Neural crest cell (in vitro differentiated cells): ENCODE measurements at regions not wholly inside any gene's neighbourhood (a gene's known extent, or its start where the extent isn't known, plus 50 kb on each side); places are given as distances from the start of the nearest gene placed in this dataset.

Source experiments
- DNase-seq: peaks from one replicate; pipeline ENCODE4 v3.0.0; 2021; ENCODE audit warnings: low read depth, mixed read lengths, low spot score
- H3K27ac Mint-ChIP-seq: one replicate; pipeline ENCODE4 v1.8.0; 2021; ENCODE audit warnings: mild to moderate bottlenecking, mixed read lengths; ENCODE audit not compliant: unreplicated experiment
- H3K27me3 Mint-ChIP-seq: 2 replicates; pipeline ENCODE4 v1.8.0; 2021; ENCODE audit warnings: low read depth, mild to moderate bottlenecking, mixed read lengths
- H3K36me3 Mint-ChIP-seq: 2 replicates; pipeline ENCODE4 v1.8.0; 2021; ENCODE audit warnings: low read depth, mild to moderate bottlenecking, mixed read lengths
- H3K4me1 Mint-ChIP-seq: 2 replicates; pipeline ENCODE4 v1.8.0; 2021; ENCODE audit warnings: mixed read lengths
- H3K4me3 Mint-ChIP-seq: one replicate; pipeline ENCODE4 v1.8.0; 2021; ENCODE audit warnings: mild to moderate bottlenecking, mixed read lengths
- H3K9me3 Mint-ChIP-seq: 2 replicates; pipeline ENCODE4 v1.8.0; 2021; ENCODE audit warnings: mixed read lengths
- TF ChIP-seq, protein P1 (sequence below): fragments of 200-600 bp; sonication (generic); conservative IDR thresholded peaks from 2 replicates; pipeline ENCODE4 v1.5.0; 2021; ENCODE audit warnings: antibody characterized with exemption, mild to moderate bottlenecking

DNA sequence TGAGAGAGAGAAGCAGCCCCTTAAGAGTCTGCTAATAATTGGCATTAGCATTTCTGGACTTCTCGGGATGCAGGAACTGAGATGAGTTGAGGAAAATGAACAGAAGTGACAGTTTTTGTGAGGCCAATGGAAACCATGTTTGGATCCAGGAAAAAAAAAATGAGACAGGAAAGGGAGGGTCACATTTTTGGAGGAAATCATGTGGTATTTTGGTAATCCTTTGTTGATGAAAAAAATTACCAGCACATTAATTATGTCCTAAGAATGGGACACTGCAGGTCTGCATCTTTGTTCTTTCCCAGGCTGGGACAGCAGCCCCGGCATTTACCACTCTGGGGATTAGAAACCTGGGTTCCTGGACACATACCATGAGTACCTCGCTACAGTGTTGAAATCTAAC lies 109.9 kb upstream of the ZFHX3 start:
- Mint-ChIP-seq H3K36me3 (peaks cover 5% of the 10 kb centered on the region), H3K4me3 (no peak overlapping the region), H3K27ac (no peak overlapping the region), H3K9me3 (peaks cover 6% of the 10 kb centered on the region), H3K27me3 (no peaks in the 10 kb centered on the region), H3K4me1 (peaks cover 19% of the 10 kb centered on the region)
- no peak for DNase-seq
- TF ChIP-seq, protein P1, sequence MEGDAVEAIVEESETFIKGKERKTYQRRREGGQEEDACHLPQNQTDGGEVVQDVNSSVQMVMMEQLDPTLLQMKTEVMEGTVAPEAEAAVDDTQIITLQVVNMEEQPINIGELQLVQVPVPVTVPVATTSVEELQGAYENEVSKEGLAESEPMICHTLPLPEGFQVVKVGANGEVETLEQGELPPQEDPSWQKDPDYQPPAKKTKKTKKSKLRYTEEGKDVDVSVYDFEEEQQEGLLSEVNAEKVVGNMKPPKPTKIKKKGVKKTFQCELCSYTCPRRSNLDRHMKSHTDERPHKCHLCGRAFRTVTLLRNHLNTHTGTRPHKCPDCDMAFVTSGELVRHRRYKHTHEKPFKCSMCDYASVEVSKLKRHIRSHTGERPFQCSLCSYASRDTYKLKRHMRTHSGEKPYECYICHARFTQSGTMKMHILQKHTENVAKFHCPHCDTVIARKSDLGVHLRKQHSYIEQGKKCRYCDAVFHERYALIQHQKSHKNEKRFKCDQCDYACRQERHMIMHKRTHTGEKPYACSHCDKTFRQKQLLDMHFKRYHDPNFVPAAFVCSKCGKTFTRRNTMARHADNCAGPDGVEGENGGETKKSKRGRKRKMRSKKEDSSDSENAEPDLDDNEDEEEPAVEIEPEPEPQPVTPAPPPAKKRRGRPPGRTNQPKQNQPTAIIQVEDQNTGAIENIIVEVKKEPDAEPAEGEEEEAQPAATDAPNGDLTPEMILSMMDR, result no peak

DNA sequence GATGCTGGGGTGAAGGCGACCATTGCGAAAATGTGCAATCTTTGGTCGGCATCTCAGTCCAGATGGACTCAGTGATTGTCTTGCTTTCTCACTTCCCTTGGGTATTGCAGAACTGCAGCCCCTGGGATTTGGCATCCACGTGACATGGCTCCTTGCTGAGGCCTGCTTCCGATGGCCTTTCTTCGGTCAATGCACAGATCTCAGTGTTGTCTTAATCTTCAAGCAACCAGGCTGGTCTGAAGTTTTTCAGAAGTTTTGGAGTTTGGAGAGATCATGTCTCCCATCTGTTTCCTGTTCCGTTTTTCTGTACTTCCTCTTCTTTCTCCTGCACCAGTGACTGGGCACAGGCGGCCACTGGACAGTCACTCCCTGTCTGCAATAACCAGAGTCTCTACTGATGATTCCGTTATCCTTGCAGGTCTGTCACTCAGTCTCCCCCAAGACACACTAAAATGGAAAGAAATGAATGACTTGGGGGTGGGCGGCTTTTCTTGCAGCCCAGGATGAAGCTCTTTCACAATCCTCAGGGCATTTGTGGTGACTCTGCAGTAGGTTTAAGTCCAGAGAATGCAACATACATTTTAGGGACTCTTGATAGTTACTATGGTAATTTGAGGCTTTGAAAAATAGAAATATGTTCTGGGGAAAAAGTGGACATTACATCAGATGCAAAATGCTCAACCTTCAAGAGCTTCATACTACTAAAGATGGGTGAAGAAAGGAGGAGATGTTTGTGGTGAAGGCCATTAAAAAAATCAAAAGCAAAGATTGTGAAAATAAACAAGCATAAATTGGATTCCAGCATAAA lies 106.3 kb upstream of the ZFHX3 start:
- Mint-ChIP-seq H3K9me3 (peaks cover 6% of the 10 kb centered on the region), H3K4me1 (peaks cover 50% of the 10 kb centered on the region), H3K4me3 (no peak overlapping the region), H3K27me3 (no peaks in the 10 kb centered on the region), H3K27ac (no peak overlapping the region), H3K36me3 (peaks cover 5% of the 10 kb centered on the region)
- TF ChIP-seq, protein P1, result no peak
- no peak for DNase-seq

DNA sequence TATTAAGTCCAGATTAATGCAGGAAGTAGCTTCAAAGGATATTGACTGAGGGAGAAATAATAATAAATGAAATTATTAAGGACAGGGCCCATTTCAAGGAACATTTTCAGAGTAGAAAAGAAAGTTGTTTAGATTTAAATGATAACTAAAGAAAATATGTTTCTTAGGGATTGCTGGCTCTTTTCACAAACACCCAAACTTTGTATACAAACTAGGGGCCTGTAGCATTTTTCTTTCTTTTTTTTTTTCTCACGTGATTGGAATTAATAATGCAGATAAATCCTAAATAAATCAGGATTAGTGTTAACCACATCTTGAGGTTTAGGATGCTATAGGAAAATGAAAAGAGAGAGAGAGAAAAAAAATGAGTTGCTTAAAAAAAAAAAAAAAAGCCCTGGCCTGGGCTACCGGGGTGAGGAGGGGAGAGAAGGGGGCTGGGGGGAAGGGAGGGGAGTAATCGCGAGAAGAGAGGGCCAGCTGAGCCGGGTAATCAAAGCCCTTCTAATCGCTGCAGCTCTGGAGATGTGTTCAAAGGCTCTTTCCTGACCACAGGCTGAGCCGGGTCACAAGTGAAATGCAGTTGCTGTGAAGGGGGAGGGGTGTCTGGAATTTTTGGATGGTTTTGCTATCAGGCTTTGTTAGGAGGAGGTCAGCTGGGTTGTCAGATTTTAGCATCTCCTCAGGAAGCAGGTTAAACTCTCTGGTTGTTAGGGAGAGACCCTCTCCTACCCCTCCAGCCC lies 104.6 kb upstream of the ZFHX3 start:
- peak; percentile 40 for DNase-seq
- H3K36me3 Mint-ChIP-seq, result no peaks in the 10 kb centered on the region
- TF ChIP-seq, protein P1, result no peak
- H3K27ac Mint-ChIP-seq, result peak overlapping the region; percentile 61
- H3K4me1 Mint-ChIP-seq, result peaks cover 48% of the 10 kb centered on the region
- H3K27me3 Mint-ChIP-seq, result no peaks in the 10 kb centered on the region
- H3K9me3 Mint-ChIP-seq, result no peaks in the 10 kb centered on the region
- H3K4me3 Mint-ChIP-seq, result peak overlapping the region; percentile 41

DNA sequence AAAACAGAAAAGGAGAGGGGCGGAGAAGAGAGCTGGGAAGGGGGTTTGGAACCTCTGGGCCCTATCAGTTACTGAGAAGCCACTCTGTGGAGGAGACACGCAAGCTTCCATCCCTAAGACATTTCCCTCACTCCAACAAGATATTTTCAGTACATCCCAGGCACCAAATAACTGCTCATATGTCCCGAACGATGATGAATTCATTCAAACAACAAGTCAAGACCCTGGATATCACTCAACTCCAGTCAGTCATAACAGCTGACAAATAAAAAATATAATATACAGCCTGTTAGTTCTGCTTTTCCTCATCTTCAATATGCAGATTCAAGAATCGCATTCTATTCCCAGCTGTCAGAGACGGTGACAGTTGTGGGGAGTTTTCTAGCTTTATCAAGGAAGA lies 104.0 kb upstream of the ZFHX3 start:
- H3K27me3 Mint-ChIP-seq, result no peaks in the 10 kb centered on the region
- H3K9me3 Mint-ChIP-seq, result no peaks in the 10 kb centered on the region
- TF ChIP-seq, protein P1, result no peak
- H3K4me1 Mint-ChIP-seq, result peaks cover 48% of the 10 kb centered on the region
- H3K27ac Mint-ChIP-seq, result peak overlapping the region; percentile 1
- no peak for DNase-seq
- no peaks in the 10 kb centered on the region for H3K36me3 Mint-ChIP-seq
- no peak overlapping the region for H3K4me3 Mint-ChIP-seq

DNA sequence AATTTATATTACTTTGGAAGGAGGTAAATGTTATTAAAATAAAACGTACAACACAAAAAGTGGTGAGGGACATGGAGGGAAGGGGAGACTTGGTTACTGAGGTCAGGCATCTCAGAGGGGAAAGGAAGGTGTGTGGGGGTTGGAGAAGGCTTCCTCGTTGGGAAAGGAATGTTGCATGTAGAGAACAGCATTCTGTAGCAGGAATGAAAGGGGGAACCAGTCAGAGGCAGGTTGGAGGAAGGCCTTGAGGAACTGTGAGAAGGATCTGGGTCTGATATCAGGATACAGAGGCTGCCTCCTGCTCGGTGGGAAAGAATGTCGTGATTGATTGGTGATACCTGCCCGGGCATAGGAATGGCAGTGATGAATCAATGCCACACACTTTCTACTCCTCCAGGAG lies 103.3 kb upstream of the ZFHX3 start:
- TF ChIP-seq, protein P1, result no peak

More for the DNA sequence above, 103.3 kb upstream of the ZFHX3 start:
- Mint-ChIP-seq H3K27ac (no peak overlapping the region), H3K36me3 (no peaks in the 10 kb centered on the region), H3K4me3 (no peak overlapping the region), H3K4me1 (peaks cover 48% of the 10 kb centered on the region), H3K9me3 (no peaks in the 10 kb centered on the region), H3K27me3 (no peaks in the 10 kb centered on the region)
- DNase-seq, result no peak
